Lung (tissue), 11 donors: ENCODE measurements at regions not wholly inside any gene's neighbourhood (a gene's known extent, or its start where the extent isn't known, plus 50 kb on each side); places are given as distances from the start of the nearest gene placed in this dataset.

ENCODE experiments used
- ATAC-seq: fragments of 200-7000 bp; cut with Tn5 transposase; one replicate; pipeline ENCODE4 v1.9.1; 2020; ENCODE audit warnings: moderate number of reproducible peaks; ENCODE audit not compliant: insufficient read depth, low FRiP score
- DNase-seq, 3 donors: peaks; one replicate each; pipeline ENCODE4 v3.0.0-alpha.2; 2013 to 2017
- H3K27ac ChIP-seq, 2 donors: one replicate each; pipeline ENCODE4 v1.5.1; 2013; ENCODE audit warnings: mild to moderate bottlenecking in 2 of 2, moderate library complexity in 2 of 2, control low read depth in 1 of 2, inconsistent platforms in 1 of 2, low read depth in 1 of 2, low read length in 1 of 2
- H3K27me3 ChIP-seq, 3 donors: one replicate each; pipeline ENCODE4 v1.5.1; 2013; ENCODE audit warnings: low read length in 2 of 3; ENCODE audit not compliant: control insufficient read depth in 3 of 3, insufficient read depth in 3 of 3
- H3K36me3 ChIP-seq, 4 donors: one replicate each; pipeline ENCODE4 v1.5.1; 2013; ENCODE audit warnings: low read length in 4 of 4, mild to moderate bottlenecking in 1 of 4, moderate library complexity in 1 of 4; ENCODE audit not compliant: control insufficient read depth in 4 of 4, insufficient read depth in 4 of 4
- H3K4me1 ChIP-seq, 5 donors: one replicate each; pipeline ENCODE4 v1.5.1; 2013; ENCODE audit warnings: low read length in 5 of 5, mild to moderate bottlenecking in 2 of 5, moderate library complexity in 1 of 5; ENCODE audit not compliant: control insufficient read depth in 5 of 5, insufficient read depth in 5 of 5
- H3K4me3 ChIP-seq: one replicate; pipeline ENCODE4 v1.5.1; 2013; ENCODE audit warnings: mild to moderate bottlenecking, control low read depth, moderate library complexity
- H3K9ac ChIP-seq, 2 donors: one replicate each; pipeline ENCODE4 v1.5.1; 2013; ENCODE audit warnings: low read length in 2 of 2, control low read depth in 1 of 2; ENCODE audit not compliant: insufficient read depth in 1 of 2
- H3K9me3 ChIP-seq, 4 donors: one replicate each; pipeline ENCODE4 v1.5.1; 2013; ENCODE audit warnings: low read length in 3 of 4, mild to moderate bottlenecking in 1 of 4, moderate library complexity in 1 of 4; ENCODE audit not compliant: control insufficient read depth in 4 of 4, insufficient read depth in 3 of 4
- CTCF ChIP-seq: IDR thresholded peaks from 2 replicates; pipeline ENCODE4 v1.5.1; 2012; ENCODE audit warnings: mild to moderate bottlenecking; ENCODE audit errors: control extremely low read depth, extremely low read depth
- WGBS, 2 donors: extraction: QIAGEN DNeasy Blood & Tissue Kit; methylation state at CpG; one replicate each; pipeline ENCODE4 v1.1.7; 2013; 5-methylcytosine and 5-hydroxymethylcytosine counted together
- donor health status: control.
- donor health status: control.
- donor health status: Bipolar disorder and iron deficiency.
- donor health status: healthy.
- donor health status: DM: yes; HTN: yes; CAD: no.

- Histone ChIP-seq H3K9ac (no peak overlapping the region), H3K4me3 (no peak overlapping the region), H3K36me3 (no peaks in the 10 kb centered on the region), H3K4me1 (no peaks in the 10 kb centered on the region), H3K27ac (no peak overlapping the region), H3K27me3 (no peaks in the 10 kb centered on the region), H3K9me3 (no peaks in the 10 kb centered on the region)
- no peak for ATAC-seq
- TF ChIP-seq CTCF: no peak
- DNase-seq: no peak
- 52 to 79% methylated on average over 2 of the region's 2 CpGs for WGBS, 2 donors
These were observed 728.9 kb downstream of the JRKL start for GRCh38 chr11:97118614-97119200.

GRCh38 chr11:97123237-97123636 is 733.4 kb downstream of the JRKL start:
- Histone ChIP-seq H3K4me1 (no peaks in the 10 kb centered on the region), H3K9me3 (no peaks in the 10 kb centered on the region)
- 27 to 42% methylated on average over 2 of the region's 2 CpGs for WGBS, 2 donors

GRCh38 chr11:97136067-97136466 is 746.3 kb downstream of the JRKL start:
- H3K27me3 ChIP-seq: no peaks in the 10 kb centered on the region
- 91 to 96% methylated on average over 1 of the region's 1 CpG for WGBS, 2 donors
- TF ChIP-seq CTCF: no peak

More at GRCh38 chr11:97123237-97123636, 733.4 kb downstream of the JRKL start:
- DNase-seq (no peak), ATAC-seq (no peak)
- no peak overlapping the region for H3K27ac ChIP-seq
- no peaks in the 10 kb centered on the region for H3K36me3 ChIP-seq
- H3K4me3 ChIP-seq: no peak overlapping the region
- TF ChIP-seq CTCF: no peak
- H3K9ac ChIP-seq: no peak overlapping the region
- H3K27me3 ChIP-seq: no peaks in the 10 kb centered on the region

More at GRCh38 chr11:97136067-97136466, 746.3 kb downstream of the JRKL start:
- Histone ChIP-seq H3K4me1 (no peaks in the 10 kb centered on the region), H3K9ac (no peak overlapping the region), H3K27ac (no peak overlapping the region), H3K36me3 (no peaks in the 10 kb centered on the region), H3K4me3 (no peak overlapping the region), H3K9me3 (peaks cover 0 to 7% (median under 1%) of the 10 kb centered on the region in 4 donors)
- DNase-seq (no peak), ATAC-seq (no peak)
